SK-N-SH (cell line): ENCODE measurements at regions not wholly inside any gene's neighbourhood (a gene's known extent, or its start where the extent isn't known, plus 50 kb on each side); places are given as distances from the start of the nearest gene placed in this dataset.

Source experiments
- CTCF ChIA-PET: fragments of 300-600, 350-600 bp; formaldehyde crosslinking; extraction: SDS; loops from one replicate; lab custom pipeline; 2021; lab: Yijun Ruan, JAX
- POLR2A ChIA-PET: fragments of 350-600 bp; sonication (Branson Sonifier 250); formaldehyde crosslinking; extraction: SDS; loops from one replicate; lab custom pipeline; 2020; ENCODE audit warnings: antibody characterized with exemption, inconsistent platforms; lab: Yijun Ruan, JAX
- DNase-seq: peaks from one replicate; pipeline ENCODE4 v3.0.0; 2012
- H2AFZ ChIP-seq: fragments of 200-600 bp; sonication (generic); 2 replicates; pipeline ENCODE4 v1.8.1; 2016; ENCODE audit warnings: antibody characterized with exemption, mild to moderate bottlenecking, low read depth
- H3F3A ChIP-seq: fragments of 200-600 bp; sonication (generic); replicated peaks from 2 replicates; pipeline ENCODE3; 2016; ENCODE audit warnings: antibody characterized with exemption, mild to moderate bottlenecking; ENCODE audit not compliant: insufficient read depth
- H3K27ac ChIP-seq, 2 experiments: fragments of 200-500 bp in 1 of 2; fragments of 200-600 bp in 1 of 2; sonication (Bioruptor generic) in 1 of 2; sonication (generic), shearing (Covaris generic) in 1 of 2; 2 replicates each; pipeline versions ENCODE4 v1.5.1 to v1.6.1; 2014 to 2016; ENCODE audit warnings: low read depth in 2 of 2, inconsistent platforms in 1 of 2, low read length in 1 of 2, mild to moderate bottlenecking in 1 of 2, mixed read lengths in 1 of 2
- H3K27me3 ChIP-seq: fragments of 200-600 bp; sonication (generic), shearing (Covaris generic); 2 replicates; pipeline ENCODE4 v1.6.1; 2016; ENCODE audit warnings: mixed run types; ENCODE audit not compliant: insufficient read depth
- H3K36me3 ChIP-seq, 2 experiments: fragments of 200-500 bp in 1 of 2; fragments of 200-600 bp in 1 of 2; sonication (Bioruptor generic) in 1 of 2; sonication (generic) in 1 of 2; replicated peaks in 1 of 2; 2 replicates each; pipeline versions ENCODE3 to v1.5.1; 2014 to 2016; ENCODE audit warnings: low read length in 1 of 2, mild to moderate bottlenecking in 1 of 2; ENCODE audit not compliant: insufficient read depth in 2 of 2, control insufficient read depth in 1 of 2
- H3K4me1 ChIP-seq, 2 experiments: fragments of 200-500 bp in 1 of 2; fragments of 200-600 bp in 1 of 2; sonication (Bioruptor generic) in 1 of 2; sonication (generic), shearing (Covaris generic) in 1 of 2; 2 replicates each; pipeline versions ENCODE4 v1.5.1 to v1.6.1; 2014 to 2016; ENCODE audit warnings: low read depth in 1 of 2, low read length in 1 of 2, mixed run types in 1 of 2; ENCODE audit not compliant: insufficient read depth in 2 of 2, control insufficient read depth in 1 of 2
- H3K4me2 ChIP-seq: fragments of 200-600 bp; sonication (generic), shearing (Covaris generic); 2 replicates; pipeline ENCODE4 v1.6.1; 2017; ENCODE audit warnings: mixed run types
- H3K4me3 ChIP-seq, 2 experiments: fragments of 200-500 bp in 1 of 2; fragments of 200-600 bp in 1 of 2; sonication (Bioruptor generic) in 1 of 2; sonication (generic), shearing (Covaris generic) in 1 of 2; 2 replicates each; pipeline versions ENCODE4 v1.5.1 to v1.8.1; 2014 to 2016; ENCODE audit warnings: low read depth in 2 of 2, inconsistent platforms in 1 of 2, low read length in 1 of 2, mild to moderate bottlenecking in 1 of 2, mixed read lengths in 1 of 2, moderate library complexity in 1 of 2
- H3K79me2 ChIP-seq: fragments of 200-600 bp; sonication (generic); 2 replicates; pipeline ENCODE4 v1.8.1; 2017; ENCODE audit warnings: mild to moderate bottlenecking; ENCODE audit not compliant: insufficient read depth
- H3K9ac ChIP-seq: fragments of 200-600 bp; sonication (generic); 2 replicates; pipeline ENCODE4 v1.6.1; 2017; ENCODE audit warnings: mixed run types
- H3K9me2 ChIP-seq: fragments of 200-600 bp; sonication (generic); 2 replicates; pipeline ENCODE4 v1.6.1; 2017; ENCODE audit warnings: mixed run types
- H3K9me3 ChIP-seq: fragments of 200-600 bp; sonication (generic); 2 replicates; pipeline ENCODE4 v1.6.1; 2017; ENCODE audit warnings: mixed run types, mild to moderate bottlenecking, moderate library complexity
- H4K20me1 ChIP-seq: fragments of 200-600 bp; sonication (generic); 2 replicates; pipeline ENCODE4 v1.6.1; 2017; ENCODE audit warnings: mild to moderate bottlenecking, mixed run types; ENCODE audit not compliant: insufficient read depth
- EZH2phosphoT487 ChIP-seq: fragments of 200-600 bp; sonication (generic); IDR thresholded peaks from 2 replicates; pipeline ENCODE4 v1.6.1; 2017; ENCODE audit warnings: low read depth, mixed run types, mild to moderate bottlenecking, antibody characterized with exemption, moderate library complexity, borderline replicate concordance
- JUND ChIP-seq: IDR thresholded peaks from 2 replicates; pipeline ENCODE4 v1.4.0; 2012
- RCOR1 ChIP-seq: fragments of 150-350 bp; IDR thresholded peaks from 2 replicates; pipeline ENCODE4 v1.6.1; 2017; ENCODE audit warnings: antibody characterized with exemption, low read length
- YY1 ChIP-seq: IDR thresholded peaks from 2 replicates; pipeline ENCODE4 v1.4.0; 2012; ENCODE audit warnings: low read depth, mild to moderate bottlenecking
- WGBS: methylation state at CpG from one replicate; pipeline ENCODE4 v1.1.6; 2017; ENCODE audit warnings: low lambda C conversion rate; 5-methylcytosine and 5-hydroxymethylcytosine counted together
- TF ChIP-seq, protein P1 (sequence below): IDR thresholded peaks from 2 replicates; pipeline ENCODE4 v1.4.0; 2012; ENCODE audit warnings: low read depth, borderline replicate concordance
- TF ChIP-seq, protein P2 (sequence below): fragments of 200-600 bp; sonication (generic); IDR thresholded peaks from 2 replicates; pipeline ENCODE4 v1.6.1; 2017; ENCODE audit warnings: antibody characterized with exemption, mild to moderate bottlenecking, moderate library complexity
- TF ChIP-seq, protein P3 (sequence below): IDR thresholded peaks from 2 replicates; pipeline ENCODE4; 2012

DNA sequence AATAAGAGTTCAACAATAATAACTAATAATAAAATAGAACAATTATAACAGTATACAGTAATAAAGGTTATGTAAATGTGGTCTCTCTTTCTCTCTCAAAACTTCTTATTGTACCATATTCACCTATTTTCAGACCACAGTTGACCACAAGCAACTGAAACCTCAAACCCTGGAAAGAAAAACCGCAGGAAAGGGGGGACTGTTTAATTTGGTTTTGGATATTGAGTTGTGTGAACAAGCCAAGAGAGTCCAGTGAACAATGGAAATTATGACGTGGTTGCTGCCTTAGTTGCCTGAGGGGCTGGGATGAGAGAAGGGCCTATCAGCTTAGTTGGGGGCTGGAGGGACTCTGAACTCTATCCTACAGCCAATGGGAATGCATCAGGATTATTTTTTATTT is 178.7 kb upstream of the POU2AF2 start (continued):
- TF ChIP-seq, protein P1, sequence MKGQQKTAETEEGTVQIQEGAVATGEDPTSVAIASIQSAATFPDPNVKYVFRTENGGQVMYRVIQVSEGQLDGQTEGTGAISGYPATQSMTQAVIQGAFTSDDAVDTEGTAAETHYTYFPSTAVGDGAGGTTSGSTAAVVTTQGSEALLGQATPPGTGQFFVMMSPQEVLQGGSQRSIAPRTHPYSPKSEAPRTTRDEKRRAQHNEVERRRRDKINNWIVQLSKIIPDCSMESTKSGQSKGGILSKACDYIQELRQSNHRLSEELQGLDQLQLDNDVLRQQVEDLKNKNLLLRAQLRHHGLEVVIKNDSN: no peak
- TF ChIP-seq JUND: no peak
- TF ChIP-seq, protein P2, sequence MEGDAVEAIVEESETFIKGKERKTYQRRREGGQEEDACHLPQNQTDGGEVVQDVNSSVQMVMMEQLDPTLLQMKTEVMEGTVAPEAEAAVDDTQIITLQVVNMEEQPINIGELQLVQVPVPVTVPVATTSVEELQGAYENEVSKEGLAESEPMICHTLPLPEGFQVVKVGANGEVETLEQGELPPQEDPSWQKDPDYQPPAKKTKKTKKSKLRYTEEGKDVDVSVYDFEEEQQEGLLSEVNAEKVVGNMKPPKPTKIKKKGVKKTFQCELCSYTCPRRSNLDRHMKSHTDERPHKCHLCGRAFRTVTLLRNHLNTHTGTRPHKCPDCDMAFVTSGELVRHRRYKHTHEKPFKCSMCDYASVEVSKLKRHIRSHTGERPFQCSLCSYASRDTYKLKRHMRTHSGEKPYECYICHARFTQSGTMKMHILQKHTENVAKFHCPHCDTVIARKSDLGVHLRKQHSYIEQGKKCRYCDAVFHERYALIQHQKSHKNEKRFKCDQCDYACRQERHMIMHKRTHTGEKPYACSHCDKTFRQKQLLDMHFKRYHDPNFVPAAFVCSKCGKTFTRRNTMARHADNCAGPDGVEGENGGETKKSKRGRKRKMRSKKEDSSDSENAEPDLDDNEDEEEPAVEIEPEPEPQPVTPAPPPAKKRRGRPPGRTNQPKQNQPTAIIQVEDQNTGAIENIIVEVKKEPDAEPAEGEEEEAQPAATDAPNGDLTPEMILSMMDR: no peak

DNA sequence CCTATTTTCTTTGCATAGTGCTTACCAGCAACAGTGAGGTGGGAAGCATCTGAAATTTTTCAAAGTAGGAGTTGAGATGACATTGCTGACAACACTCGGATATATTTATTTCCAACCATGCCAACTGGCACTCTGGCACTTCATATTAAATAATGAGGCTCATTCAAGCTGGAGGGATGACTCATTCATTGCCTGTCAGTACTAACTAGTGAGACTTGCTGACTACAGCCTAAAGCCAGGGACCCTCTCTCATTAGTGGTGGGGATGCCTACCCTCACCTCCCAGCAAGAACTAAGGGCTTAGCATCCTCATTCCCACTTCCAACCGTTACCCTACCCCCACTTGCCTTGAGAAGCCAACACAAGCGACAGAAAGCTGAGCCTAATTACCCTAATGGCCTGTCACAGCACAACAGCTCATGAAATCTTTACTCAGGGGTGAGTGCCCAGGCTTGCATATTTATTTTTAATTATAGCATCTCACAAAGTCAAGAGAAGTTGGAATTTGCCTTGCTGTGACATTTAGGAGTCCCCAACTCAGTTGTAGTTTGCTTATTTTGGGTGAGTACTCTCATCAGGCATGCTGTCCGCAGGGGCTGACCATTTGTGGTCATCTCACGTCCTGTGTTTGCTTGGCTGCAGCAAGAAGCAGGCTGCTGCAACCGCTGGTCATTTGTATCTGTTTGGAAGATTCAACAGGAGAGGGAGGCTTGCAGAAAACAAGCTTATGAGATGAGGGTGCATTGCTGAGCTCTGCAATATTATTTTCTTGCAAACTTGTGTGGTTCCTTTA is 181.6 kb upstream of the POU2AF2 start:
- POLR2A ChIA-PET: no interaction called here
- DNase-seq: no peak
- Histone ChIP-seq H3K4me1 (no peaks in the 10 kb centered on the region; a peak in 1 of 4 replicates), H3K27me3 (no peaks in the 10 kb centered on the region)
- TF ChIP-seq YY1 (no peak), EZH2phosphoT487 (no peak), RCOR1 (no peak)
- TF ChIP-seq, protein P3, sequence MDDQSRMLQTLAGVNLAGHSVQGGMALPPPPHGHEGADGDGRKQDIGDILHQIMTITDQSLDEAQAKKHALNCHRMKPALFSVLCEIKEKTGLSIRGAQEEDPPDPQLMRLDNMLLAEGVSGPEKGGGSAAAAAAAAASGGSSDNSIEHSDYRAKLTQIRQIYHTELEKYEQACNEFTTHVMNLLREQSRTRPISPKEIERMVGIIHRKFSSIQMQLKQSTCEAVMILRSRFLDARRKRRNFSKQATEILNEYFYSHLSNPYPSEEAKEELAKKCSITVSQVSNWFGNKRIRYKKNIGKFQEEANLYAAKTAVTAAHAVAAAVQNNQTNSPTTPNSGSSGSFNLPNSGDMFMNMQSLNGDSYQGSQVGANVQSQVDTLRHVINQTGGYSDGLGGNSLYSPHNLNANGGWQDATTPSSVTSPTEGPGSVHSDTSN: 0 out of 2 replicates have a peak, but pooled peaks have one; percentile 10
- TF ChIP-seq, all 33 proteins: peak for 1
- WGBS: 35% methylated on average over 6 of the region's 6 CpGs
- no peaks in the 10 kb centered on the region for H3K9me2 ChIP-seq
- no peak overlapping the region for H2AFZ ChIP-seq
- H3F3A ChIP-seq: no peaks in the 10 kb centered on the region
- no peaks in the 10 kb centered on the region for H4K20me1 ChIP-seq
- H3K9me3 ChIP-seq: 0 out of 2 replicates have a peak, but pooled peaks cover 12% of the 10 kb centered on the region
- H3K4me2 ChIP-seq: no peak overlapping the region
- CTCF ChIA-PET: interaction anchor here (1.1 kb wide), 1 partner anchor 9 kb away, joined by 3 read pairs; no protein-coding TSS in a partner anchor
- H3K27ac ChIP-seq: no peak overlapping the region
- H3K9ac ChIP-seq: no peak overlapping the region
- no peaks in the 10 kb centered on the region for H3K79me2 ChIP-seq
- H3K4me3 ChIP-seq: no peak overlapping the region
- no peaks in the 10 kb centered on the region for H3K36me3 ChIP-seq

DNA sequence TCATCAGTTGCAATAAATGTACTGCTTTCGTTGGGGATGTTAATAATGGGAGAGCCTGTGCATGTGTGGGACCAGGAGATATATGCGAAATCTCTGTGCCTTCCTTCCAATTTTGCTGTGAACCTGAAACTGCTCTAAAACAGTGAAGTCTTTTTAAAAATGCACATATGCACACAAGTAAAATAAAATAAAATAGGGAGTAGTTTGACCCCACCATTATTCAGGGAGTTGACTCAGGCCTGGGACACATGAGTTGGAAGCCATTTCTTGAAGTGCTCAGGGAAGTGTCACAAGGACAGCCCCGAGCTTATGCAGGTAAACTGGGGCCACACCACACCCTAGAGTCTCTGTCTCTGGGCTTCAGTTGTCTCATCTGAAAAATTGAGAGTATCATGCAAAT is 183.1 kb upstream of the POU2AF2 start:
- Histone ChIP-seq H3K9me2 (no peaks in the 10 kb centered on the region), H3K4me3 (no peak overlapping the region), H3K27me3 (no peaks in the 10 kb centered on the region), H2AFZ (no peak overlapping the region), H3F3A (no peaks in the 10 kb centered on the region), H3K79me2 (no peaks in the 10 kb centered on the region), H4K20me1 (no peaks in the 10 kb centered on the region), H3K4me1 (no peaks in the 10 kb centered on the region; a peak in 1 of 4 replicates), H3K9me3 (no peaks in the 10 kb centered on the region), H3K36me3 (no peaks in the 10 kb centered on the region), H3K27ac (no peak overlapping the region), H3K4me2 (no peak overlapping the region), H3K9ac (no peak overlapping the region)
- 65% methylated on average over 3 of the region's 3 CpGs for WGBS
- POLR2A ChIA-PET: no interaction called here
- TF ChIP-seq JUND: no peak
- DNase-seq: no peak
- CTCF ChIA-PET: no interaction called here
